ENCODE measurements at regions not wholly inside any gene's neighbourhood (a gene's known extent, or its start where the extent isn't known, plus 50 kb on each side); places are given as distances from the start of the nearest gene placed in this dataset.

- no peak for TF ChIP-seq CTCF (IDR thresholded peaks at IDR 0.05; ENCODE audit: insufficient read depth, low read length, poor library complexity, severe bottlenecking)
- no peak for TF ChIP-seq EZH2phosphoT487 (conservative IDR thresholded peaks at IDR 0.05; ENCODE audit: low read length)
Measured at GRCh38 chr9:14432666-14433350, 118.9 kb upstream of the NFIB start.
